Fibroblast of skin of left biceps (primary cell): ENCODE measurements at regions not wholly inside any gene's neighbourhood (a gene's known extent, or its start where the extent isn't known, plus 50 kb on each side); places are given as distances from the start of the nearest gene placed in this dataset.
A peak's percentile ranks its signal among the peaks of the same experiment; 100 is the strongest.
"Not testable (repeated sequence)": the region's sequence is repeated elsewhere in the genome, so short reads cannot be mapped to it uniquely, and the experiment has no call there.

ENCODE experiments used
- DNase-seq, 2 experiments: peaks; one replicate each; pipeline ENCODE4 v3.0.0-alpha.2; 2013; ENCODE audit warnings: low read depth in 2 of 2

GRCh38 chr5:142222225-142222865 is 102.5 kb downstream of the SPRY4 start:
- DNase-seq = no peak

GRCh38 chr5:142221091-142221860 is 103.5 kb downstream of the SPRY4 start:
- no peak for DNase-seq

- no peak for DNase-seq
Measured at GRCh38 chr5:142219146-142219545, 105.7 kb downstream of the SPRY4 start.

GRCh38 chr5:142216931-142217330 is 107.9 kb downstream of the SPRY4 start:
- DNase-seq = no peak

GRCh38 chr5:142215915-142216681 is 107.5 kb downstream of the NDFIP1 start:
- peak; percentile 94 to 95 for DNase-seq

GRCh38 chr5:142213077-142213476 is 104.5 kb downstream of the NDFIP1 start:
- DNase-seq = no peak

GRCh38 chr5:142211918-142212317 is 103.3 kb downstream of the NDFIP1 start:
- no peak for DNase-seq

GRCh38 chr5:142210864-142211412 is 102.4 kb downstream of the NDFIP1 start:
- DNase-seq = no peak

- no peak for DNase-seq
Measured at GRCh38 chr5:142210011-142210410, 101.4 kb downstream of the NDFIP1 start.

GRCh38 chr5:142208777-142209312 is 100.3 kb downstream of the NDFIP1 start:
- no peak for DNase-seq

- not testable (repeated sequence) for DNase-seq
Measured at GRCh38 chr5:142208244-142208643, 99.7 kb downstream of the NDFIP1 start.

- DNase-seq = no peak
Measured at GRCh38 chr5:142206801-142207200, 98.2 kb downstream of the NDFIP1 start.

GRCh38 chr5:142204219-142204618 is 95.6 kb downstream of the NDFIP1 start:
- DNase-seq = no peak
